Upper lobe of right lung (tissue), 1 donor: ENCODE measurements at regions not wholly inside any gene's neighbourhood (a gene's known extent, or its start where the extent isn't known, plus 50 kb on each side); places are given as distances from the start of the nearest gene placed in this dataset.
A peak's percentile ranks its signal among the peaks of the same experiment; 100 is the strongest.
"Not testable (repeated sequence)": the region's sequence is repeated elsewhere in the genome, so short reads cannot be mapped to it uniquely, and the experiment has no call there.

Experiments
- ATAC-seq: fragments of 200-7000 bp; cut with Tn5 transposase; one replicate; pipeline ENCODE4 v1.9.1; 2020; ENCODE audit warnings: mild to moderate bottlenecking, moderate library complexity
- DNase-seq: peaks from one replicate; pipeline ENCODE4 v3.0.0-alpha.2; 2020
- H3K27ac ChIP-seq: fragments of 200-600 bp; one replicate; pipeline ENCODE4 v1.8.0; 2022
- H3K27me3 ChIP-seq: fragments of 200-600 bp; one replicate; pipeline ENCODE4 v1.8.0; 2022; ENCODE audit warnings: mild to moderate bottlenecking
- H3K36me3 ChIP-seq: fragments of 200-600 bp; one replicate; pipeline ENCODE4 v1.8.0; 2022
- H3K4me1 ChIP-seq: fragments of 200-600 bp; one replicate; pipeline ENCODE4 v1.8.0; 2022
- H3K4me3 ChIP-seq: fragments of 200-600 bp; one replicate; pipeline ENCODE4 v1.8.0; 2022; ENCODE audit warnings: mild to moderate bottlenecking
- H3K9me3 ChIP-seq: fragments of 200-600 bp; one replicate; pipeline ENCODE4 v1.8.0; 2022
- CTCF ChIP-seq: fragments of 200-600 bp; IDR thresholded peaks from one replicate; pipeline ENCODE4 v1.8.0; 2022; ENCODE audit warnings: antibody characterized with exemption
- intact Hi-C: fragments of 100-400 bp; cut with DNase I; formaldehyde crosslinking; loops from one replicate; pipeline ENCODE4 v1.11.0; 2022
- donor health status: DM: no; HTN: yes; CAD: no; lungs with severe emphysema.

- no peak overlapping the region for H3K27ac ChIP-seq
- no peak for DNase-seq
- no peak for ATAC-seq
- H3K9me3 ChIP-seq, result no peaks in the 10 kb centered on the region
- no peak for TF ChIP-seq CTCF
- no peaks in the 10 kb centered on the region for H3K27me3 ChIP-seq
- H3K4me1 ChIP-seq, result no peaks in the 10 kb centered on the region
- no peak overlapping the region for H3K4me3 ChIP-seq
- no peaks in the 10 kb centered on the region for H3K36me3 ChIP-seq
- intact Hi-C loops, result no loop called here
These were observed 174.1 kb upstream of the NR4A3 start for GRCh38 chr9:99647604-99648003.

- intact Hi-C loops, result no loop called here
- H3K27me3 ChIP-seq, result no peaks in the 10 kb centered on the region
- no peak for ATAC-seq
These were observed 171.4 kb upstream of the NR4A3 start for GRCh38 chr9:99650187-99650874.

DNA sequence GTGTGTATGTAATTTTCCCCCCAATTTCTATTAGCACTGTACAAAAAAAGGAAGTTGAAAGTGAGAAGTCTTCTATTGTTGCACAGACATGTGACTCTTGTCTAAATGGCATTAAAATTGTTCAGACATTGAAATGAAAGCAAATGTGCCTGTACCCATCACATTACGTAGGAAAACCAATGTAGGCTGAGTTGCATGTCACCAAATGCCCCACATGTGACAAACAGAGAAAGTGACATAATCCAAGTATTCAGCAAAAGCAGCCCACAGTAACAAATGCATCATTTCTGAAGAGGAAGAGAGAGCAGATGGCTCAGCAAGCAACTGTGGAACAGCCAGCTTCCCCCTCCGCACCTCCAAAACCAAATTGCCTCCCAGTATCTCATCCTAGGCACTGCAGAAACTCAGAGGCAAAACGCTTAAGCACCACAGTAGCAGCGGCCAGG is 161.5 kb upstream of the NR4A3 start:
- intact Hi-C loops, result no loop called here
- peak; percentile 53 for DNase-seq
- Histone ChIP-seq H3K27ac (no peak overlapping the region), H3K4me3 (no peak overlapping the region), H3K36me3 (no peaks in the 10 kb centered on the region), H3K4me1 (no peaks in the 10 kb centered on the region), H3K9me3 (no peaks in the 10 kb centered on the region), H3K27me3 (no peaks in the 10 kb centered on the region)
- ATAC-seq, result peak; percentile 88
- TF ChIP-seq CTCF, result no peak

More at GRCh38 chr9:99650187-99650874, 171.4 kb upstream of the NR4A3 start:
- no peak overlapping the region for H3K27ac ChIP-seq
- DNase-seq, result peak; percentile 51
- no peaks in the 10 kb centered on the region for H3K9me3 ChIP-seq
- H3K4me3 ChIP-seq, result no peak overlapping the region
- TF ChIP-seq CTCF, result no peak
- H3K4me1 ChIP-seq, result no peaks in the 10 kb centered on the region
- no peaks in the 10 kb centered on the region for H3K36me3 ChIP-seq

GRCh38 chr9:99663297-99663696 is 158.4 kb upstream of the NR4A3 start:
- ATAC-seq, result no peak
- intact Hi-C loops, result no loop called here
- no peak for DNase-seq
- TF ChIP-seq CTCF, result no peak
- H3K4me1 ChIP-seq, result no peaks in the 10 kb centered on the region
- H3K4me3 ChIP-seq, result no peak overlapping the region
- H3K27me3 ChIP-seq, result no peaks in the 10 kb centered on the region
- H3K9me3 ChIP-seq, result no peaks in the 10 kb centered on the region
- H3K36me3 ChIP-seq, result no peaks in the 10 kb centered on the region
- H3K27ac ChIP-seq, result no peak overlapping the region

DNA sequence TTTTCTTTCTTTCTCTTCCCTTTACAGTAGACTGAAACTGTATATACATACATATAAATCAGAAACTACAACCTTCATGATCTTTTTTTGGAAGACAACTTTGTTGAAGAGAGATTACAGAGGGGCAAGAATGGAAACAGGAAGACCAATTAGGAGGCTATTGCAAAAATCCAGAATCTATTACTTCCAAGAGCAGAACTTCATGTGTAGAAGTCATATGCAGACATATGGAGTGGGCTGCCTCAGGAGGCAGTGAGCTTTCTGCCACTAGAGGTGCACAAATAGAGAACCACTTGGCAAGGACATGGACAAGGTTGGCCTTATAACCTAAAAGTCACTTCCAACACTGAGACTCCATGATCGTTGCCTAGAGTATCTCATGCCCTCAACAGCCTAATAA is 157.8 kb upstream of the NR4A3 start:
- intact Hi-C loops, result no loop called here
- H3K4me1 ChIP-seq, result no peaks in the 10 kb centered on the region
- ATAC-seq (no peak), DNase-seq (no peak)
- H3K27me3 ChIP-seq, result no peaks in the 10 kb centered on the region
- H3K27ac ChIP-seq, result no peak overlapping the region
- TF ChIP-seq CTCF, result no peak
- H3K9me3 ChIP-seq, result no peaks in the 10 kb centered on the region
- H3K4me3 ChIP-seq, result no peak overlapping the region
- H3K36me3 ChIP-seq, result no peaks in the 10 kb centered on the region

DNA sequence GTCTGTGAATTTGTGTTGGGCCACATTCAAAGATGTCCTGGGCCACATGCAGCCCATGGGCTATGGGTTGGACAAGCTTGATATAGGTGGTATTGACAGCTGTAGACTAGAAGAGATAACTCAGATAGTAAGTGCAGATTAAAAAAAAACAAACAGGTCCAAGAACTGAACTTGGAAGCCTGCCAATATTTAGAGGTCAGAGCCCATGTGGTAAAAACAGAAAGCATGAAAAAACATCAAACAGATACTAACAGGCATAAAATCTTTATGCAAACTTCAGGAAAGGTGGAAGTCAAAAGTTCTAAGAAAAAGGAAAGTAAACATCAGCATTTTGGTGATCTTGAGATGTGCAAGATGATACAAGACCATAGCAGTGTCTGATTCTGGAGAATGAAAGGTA is 155.1 kb upstream of the NR4A3 start:
- DNase-seq, result no peak
- Histone ChIP-seq H3K4me3 (no peak overlapping the region), H3K9me3 (no peaks in the 10 kb centered on the region), H3K27me3 (no peaks in the 10 kb centered on the region), H3K27ac (no peak overlapping the region), H3K36me3 (no peaks in the 10 kb centered on the region), H3K4me1 (no peaks in the 10 kb centered on the region)
- no peak for TF ChIP-seq CTCF
- intact Hi-C loops, result no loop called here
- no peak for ATAC-seq

DNA sequence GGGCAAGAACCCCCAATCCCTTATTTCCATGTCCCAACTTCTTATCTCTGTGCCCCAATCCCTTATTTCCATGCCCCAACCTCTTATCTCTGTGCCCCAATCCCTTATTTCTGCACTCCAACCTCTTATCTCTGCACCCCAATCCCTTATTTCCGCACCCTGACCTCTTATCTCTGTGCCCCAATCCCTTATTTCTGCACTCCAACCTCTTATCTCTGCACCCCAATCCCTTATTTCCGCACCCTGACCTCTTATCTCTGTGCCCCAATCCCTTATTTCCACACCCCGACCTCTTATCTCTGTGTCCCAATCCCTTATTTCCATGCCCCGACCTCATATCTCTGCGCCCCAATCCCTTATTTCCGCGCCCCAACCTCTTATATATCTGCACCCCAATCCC is 150.8 kb upstream of the NR4A3 start:
- H3K4me3 ChIP-seq, H3K9me3 ChIP-seq, H3K36me3 ChIP-seq, DNase-seq, H3K27me3 ChIP-seq, intact Hi-C loops, H3K27ac ChIP-seq, ATAC-seq, H3K4me1 ChIP-seq: not testable (repeated sequence)
